Motor neuron (in vitro differentiated cells): ENCODE measurements at regions not wholly inside any gene's neighbourhood (a gene's known extent, or its start where the extent isn't known, plus 50 kb on each side); places are given as distances from the start of the nearest gene placed in this dataset.
A peak's percentile ranks its signal among the peaks of the same experiment; 100 is the strongest.

Source experiments
- ATAC-seq, 8 experiments: fragments of 200-7000 bp; cut with Tn5 transposase; replicated peaks in 6 of 8; 2 replicates each; pipeline ENCODE4 v1.8.0; 2021; ENCODE audit warnings: mild to moderate bottlenecking in 8 of 8, moderate library complexity in 8 of 8
- H3K27ac ChIP-seq, 2 donors: fragments of 250-450 bp; sonication (Bioruptor Pico); 2 replicates each; pipeline ENCODE4 v1.9.0; 2021; ENCODE audit warnings: antibody characterized with exemption in 2 of 2, mild to moderate bottlenecking in 2 of 2, moderate library complexity in 1 of 2
- H3K4me1 ChIP-seq, 2 donors: fragments of 250-450 bp; sonication (Bioruptor Pico); replicated peaks in 1 of 2; 2 replicates each; pipeline ENCODE4 v1.6.1; 2021; ENCODE audit warnings: antibody characterized with exemption in 2 of 2, mild to moderate bottlenecking in 2 of 2, moderate library complexity in 1 of 2
- H3K4me3 ChIP-seq, 5 donors: fragments of 250-450 bp; sonication (Bioruptor Pico); 2 replicates each; pipeline ENCODE4 v1.9.0; 2021; ENCODE audit warnings: antibody characterized with exemption in 5 of 5, mild to moderate bottlenecking in 5 of 5, moderate library complexity in 4 of 5
- WGBS, 10 experiments: fragments of 450-650 bp; shearing (Covaris generic); methylation state at CpG; one replicate each; pipeline ENCODE4 v1.0.0; 2022; 5-methylcytosine and 5-hydroxymethylcytosine counted together
- in situ Hi-C, 9 experiments: fragments of 400-800 bp; cut with MboI; loops; one replicate each; pipeline ENCODE4 v1.15.0; 2021; ENCODE audit warnings: low sequenced_read_pairs in 9 of 9, low pct_unique_long_range_greater_than_20kb in 2 of 9; ENCODE audit not compliant: unreplicated experiment in 9 of 9

DNA sequence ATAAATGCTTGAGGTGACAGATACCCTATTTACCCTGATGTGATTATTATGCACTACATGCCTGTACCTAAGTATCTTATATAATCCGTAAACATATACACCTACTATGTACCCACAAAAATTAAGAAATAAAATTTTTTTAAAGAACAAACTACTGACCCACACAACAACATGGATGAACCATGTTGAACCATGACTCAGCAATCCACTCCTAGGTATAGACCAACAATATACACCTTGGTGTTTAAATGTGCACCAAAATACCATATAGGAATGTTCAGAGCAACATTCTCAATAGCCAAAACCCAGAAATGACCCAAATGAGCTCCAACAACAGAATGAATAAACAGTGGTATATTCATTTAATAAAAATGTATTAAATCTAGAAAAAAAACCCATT is 245.1 kb downstream of the GXYLT1 start:
- Histone ChIP-seq H3K4me1 (no peaks in the 10 kb centered on the region), H3K27ac (no peak overlapping the region), H3K4me3 (no peak overlapping the region)
- WGBS, 10 experiments, result 0 to 100% (median 88%) methylated on average over 1 of the region's 1 CpG; no CpG with 5 or more reads in 1 of the 10 experiments
- no peak for ATAC-seq
- in situ Hi-C loops, result no loop called here

DNA sequence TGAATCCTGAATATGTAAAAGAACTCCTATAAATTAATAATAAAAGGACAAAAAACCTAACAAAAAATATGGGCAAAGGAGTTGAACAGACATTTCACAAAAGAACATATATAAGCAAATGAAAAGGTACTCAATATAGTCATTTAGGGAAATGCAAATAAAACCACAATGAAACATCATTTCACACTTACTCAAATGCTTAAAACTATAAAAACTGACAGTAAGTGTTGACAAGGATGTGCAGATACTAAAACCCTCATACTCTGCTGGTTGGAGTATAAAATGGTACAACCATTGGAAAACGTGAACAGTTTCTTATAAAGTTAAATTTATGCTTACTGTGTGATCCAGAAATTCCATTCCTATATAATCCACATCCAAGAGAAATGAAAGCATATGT is 247.1 kb downstream of the GXYLT1 start:
- in situ Hi-C loops, result no loop called here
- H3K27ac ChIP-seq, result no peak overlapping the region
- no peak for ATAC-seq
- no peaks in the 10 kb centered on the region for H3K4me1 ChIP-seq
- no peak overlapping the region for H3K4me3 ChIP-seq
- WGBS, 10 experiments, result 0 to 67% (median 36%) methylated on average over 1 of the region's 1 CpG; no CpG with 5 or more reads in 3 of the 10 experiments

DNA sequence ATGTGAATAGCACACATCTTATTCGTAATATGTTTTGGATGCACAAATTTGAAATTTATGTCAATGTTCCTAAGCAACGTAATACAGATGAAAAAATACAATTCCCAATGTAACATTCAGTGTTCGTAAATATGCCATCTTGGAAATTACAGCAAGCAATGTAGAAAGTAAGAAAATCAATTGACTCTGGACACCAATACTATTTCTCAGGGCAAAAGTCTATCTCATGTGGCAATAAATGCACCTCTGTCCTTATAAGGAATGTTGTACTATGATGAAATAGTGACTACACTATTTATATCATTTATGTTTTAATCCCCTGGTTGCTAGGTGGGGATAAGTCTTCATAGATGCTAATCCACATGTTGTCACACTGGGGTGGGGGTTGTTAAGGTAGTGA is 251.2 kb downstream of the GXYLT1 start:
- WGBS, 10 experiments, result 0 to 100% (median 76%) methylated on average over 1 to 3 of the region's 3 CpGs
- peak in 2 of 8 experiments; percentile 49 to 68 for ATAC-seq
- Histone ChIP-seq H3K4me1 (no peaks in the 10 kb centered on the region), H3K27ac (no peak overlapping the region), H3K4me3 (no peak overlapping the region)
- in situ Hi-C loops, result no loop called here

DNA sequence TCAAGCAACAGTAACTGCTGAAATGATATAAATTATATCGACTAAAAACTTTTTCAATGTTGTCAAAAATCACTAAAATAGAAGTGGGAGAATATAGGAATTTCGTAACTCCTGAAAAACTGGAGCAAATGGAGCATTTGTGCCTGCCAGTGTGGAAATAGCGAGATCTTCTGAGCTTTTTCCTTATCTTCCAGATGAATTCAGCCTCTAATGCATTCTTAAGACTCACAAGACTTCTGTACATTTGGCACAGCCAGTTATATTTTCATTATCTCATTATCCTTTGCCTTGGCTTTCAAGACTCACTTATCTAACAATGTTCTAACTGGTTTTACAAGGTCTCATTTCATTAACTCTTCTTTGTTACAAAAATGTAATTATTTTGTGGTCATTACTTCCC is 252.4 kb downstream of the GXYLT1 start:
- WGBS, 10 experiments, result 5 to 94% (median 78%) methylated on average over 2 to 3 of the region's 3 CpGs
- H3K4me1 ChIP-seq, result no peaks in the 10 kb centered on the region
- no peak overlapping the region for H3K4me3 ChIP-seq
- ATAC-seq, result no peak
- in situ Hi-C loops, result no loop called here
- H3K27ac ChIP-seq, result no peak overlapping the region

DNA sequence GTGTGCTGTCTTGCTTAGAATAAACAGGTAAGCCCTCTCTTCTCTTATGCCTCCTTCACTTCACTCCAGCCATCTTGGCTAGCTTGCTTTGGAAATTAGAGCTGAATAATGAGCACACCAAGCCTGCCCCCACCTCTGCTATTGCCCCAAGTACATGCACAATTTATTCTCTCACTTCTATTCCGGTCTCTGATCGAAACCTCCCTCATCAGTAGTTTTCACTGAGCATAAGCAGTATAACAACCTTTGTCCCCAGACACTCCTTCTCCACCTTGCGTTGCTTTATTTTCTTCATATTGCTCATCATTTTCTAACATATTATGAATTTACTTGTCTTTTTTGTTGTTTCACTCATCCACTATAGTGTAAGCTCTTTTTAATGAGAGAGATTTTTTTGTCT is 253.4 kb downstream of the GXYLT1 start:
- 58 to 100% (median 87%) methylated on average over 1 to 3 of the region's 3 CpGs for WGBS, 10 experiments
- ATAC-seq, result no peak
- in situ Hi-C loops, result no loop called here

DNA sequence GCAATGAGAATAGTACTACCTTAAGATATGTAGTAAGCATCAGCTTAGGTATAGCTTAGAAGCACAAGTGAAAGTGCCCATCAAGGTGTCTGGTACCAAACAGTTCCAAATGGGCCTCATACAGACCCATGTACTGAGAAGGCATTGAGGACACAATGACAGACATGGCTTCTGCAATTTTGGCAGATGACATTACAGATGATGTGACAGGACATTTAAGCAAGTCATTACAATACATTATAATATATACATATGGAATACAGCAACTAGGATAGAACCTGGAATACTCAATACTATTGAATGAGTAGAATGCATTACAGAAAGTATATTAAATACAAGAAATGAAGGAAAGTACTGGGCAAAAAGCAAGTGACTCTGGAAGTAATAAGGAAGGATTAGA is 256.4 kb downstream of the GXYLT1 start:
- ATAC-seq, result no peak
- in situ Hi-C loops, result no loop called here
- H3K27ac ChIP-seq, result no peak overlapping the region
- H3K4me1 ChIP-seq, result no peaks in the 10 kb centered on the region
- H3K4me3 ChIP-seq, result no peak overlapping the region

More for the DNA sequence above, 253.4 kb downstream of the GXYLT1 start:
- Histone ChIP-seq H3K4me3 (no peak overlapping the region), H3K4me1 (no peaks in the 10 kb centered on the region), H3K27ac (no peak overlapping the region)

DNA sequence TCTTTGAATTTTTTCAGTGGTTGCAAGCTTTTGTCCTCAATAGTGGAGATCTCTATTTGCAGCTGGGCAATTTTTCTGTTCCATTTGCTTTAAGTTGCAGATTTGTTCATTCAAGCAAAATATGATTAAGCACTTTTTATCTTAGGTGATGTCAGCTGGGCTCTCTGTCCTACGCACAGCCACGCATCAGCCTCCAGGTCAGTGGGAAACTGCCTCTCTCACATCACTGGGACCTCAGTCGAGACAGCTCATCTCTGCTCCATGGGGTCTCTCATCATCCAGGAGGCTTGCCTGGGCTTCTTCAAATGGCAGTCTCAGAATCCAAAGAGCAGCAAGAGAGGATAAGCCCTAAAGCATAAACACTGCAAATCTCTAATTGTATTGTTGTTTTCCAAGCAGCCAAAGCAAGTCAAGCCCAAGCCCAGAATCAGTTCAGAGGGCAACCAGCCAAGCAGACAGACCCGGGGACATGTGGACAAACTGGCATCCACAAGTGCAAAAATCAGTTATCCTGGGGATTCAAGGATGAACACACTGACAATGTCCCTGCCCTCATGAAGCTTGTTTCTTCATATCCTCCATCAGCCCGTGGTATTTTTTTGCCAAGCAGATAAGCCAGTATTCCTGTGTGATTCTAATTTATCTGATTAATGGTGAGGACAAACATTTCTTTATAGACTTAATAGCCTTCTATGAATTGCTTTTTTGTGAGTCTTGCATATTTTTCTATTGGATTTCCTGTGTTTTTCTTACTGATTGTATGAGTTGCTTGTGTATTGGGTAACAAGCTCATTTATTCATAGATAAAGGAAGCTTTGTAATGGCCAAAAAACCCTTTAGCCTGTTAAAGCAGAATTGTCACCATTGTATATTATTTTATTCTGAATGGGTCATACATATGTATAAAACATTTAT is 262.5 kb downstream of the GXYLT1 start:
- in situ Hi-C loops, result no loop called here
- H3K4me1 ChIP-seq, result no peaks in the 10 kb centered on the region
- peak in 5 of 8 experiments; percentile 36 to 81 (median 70) for ATAC-seq
- 0 to 100% (median 80%) methylated on average over 1 to 5 of the region's 5 CpGs; no CpG with 5 or more reads in 1 of the 10 experiments for WGBS, 10 experiments
- no peak overlapping the region for H3K27ac ChIP-seq
- H3K4me3 ChIP-seq, result no peak overlapping the region

DNA sequence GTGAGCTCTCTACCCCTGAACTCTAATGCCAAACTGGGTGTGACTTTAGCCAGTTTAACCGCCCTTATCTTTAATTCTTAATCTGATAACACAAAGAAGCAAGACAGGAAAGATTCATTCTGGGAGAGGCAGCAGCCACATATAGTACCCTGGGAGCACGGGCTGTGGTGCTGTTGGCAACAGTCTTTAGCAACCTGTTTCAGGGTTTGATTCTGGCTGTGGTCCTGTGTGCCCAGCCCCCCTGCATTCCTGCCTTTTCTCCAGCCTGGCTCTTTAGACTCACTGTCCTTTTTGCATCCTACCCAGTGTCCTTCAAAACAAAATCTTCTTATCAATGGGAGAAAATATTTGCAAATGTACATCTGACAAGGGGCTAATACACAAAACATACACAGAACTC is 275.2 kb downstream of the GXYLT1 start:
- H3K27ac ChIP-seq, result no peak overlapping the region
- peaks cover 0 to 8% of the 10 kb centered on the region in 2 donors for H3K4me1 ChIP-seq
- in situ Hi-C loops, result no loop called here
- 0 to 93% (median 57%) methylated on average over 1 to 2 of the region's 2 CpGs; no CpG with 5 or more reads in 3 of the 10 experiments for WGBS, 10 experiments
- no peak for ATAC-seq
- H3K4me3 ChIP-seq, result no peak overlapping the region

DNA sequence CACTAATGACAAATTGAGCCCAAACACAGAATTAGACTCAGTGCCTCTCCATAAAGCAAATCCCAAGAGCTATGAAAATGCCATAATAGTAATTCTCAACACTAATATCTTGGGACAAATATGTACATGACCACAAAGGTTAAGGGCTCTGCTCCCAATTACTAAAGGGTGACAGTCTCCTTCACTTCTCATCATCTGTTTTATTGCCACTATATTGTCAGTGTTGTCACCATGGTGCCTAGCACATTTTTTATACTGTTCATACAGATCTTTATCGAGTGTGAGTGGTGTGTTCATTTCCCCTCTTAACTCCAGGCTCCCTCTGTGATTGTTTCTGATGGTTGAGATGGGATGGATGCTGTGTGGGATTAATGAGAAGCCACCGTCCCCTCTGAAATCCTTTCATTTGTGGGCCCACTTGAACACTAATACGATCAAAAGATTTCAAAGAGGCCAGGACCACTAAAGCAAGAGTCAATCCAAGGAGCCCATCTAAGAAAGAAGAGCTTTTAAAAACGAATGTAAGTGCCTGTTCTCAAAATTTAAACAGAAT is 277.7 kb downstream of the GXYLT1 start:
- WGBS, 10 experiments, result 0 to 80% (median 49%) methylated on average over 1 to 4 of the region's 4 CpGs
- Histone ChIP-seq H3K4me1 (peaks cover 0 to 8% of the 10 kb centered on the region in 2 donors), H3K4me3 (no peak overlapping the region), H3K27ac (no peak overlapping the region)
- in situ Hi-C loops, result no loop called here
- peak in 4 of 8 experiments; percentile 29 to 68 (median 42) for ATAC-seq

DNA sequence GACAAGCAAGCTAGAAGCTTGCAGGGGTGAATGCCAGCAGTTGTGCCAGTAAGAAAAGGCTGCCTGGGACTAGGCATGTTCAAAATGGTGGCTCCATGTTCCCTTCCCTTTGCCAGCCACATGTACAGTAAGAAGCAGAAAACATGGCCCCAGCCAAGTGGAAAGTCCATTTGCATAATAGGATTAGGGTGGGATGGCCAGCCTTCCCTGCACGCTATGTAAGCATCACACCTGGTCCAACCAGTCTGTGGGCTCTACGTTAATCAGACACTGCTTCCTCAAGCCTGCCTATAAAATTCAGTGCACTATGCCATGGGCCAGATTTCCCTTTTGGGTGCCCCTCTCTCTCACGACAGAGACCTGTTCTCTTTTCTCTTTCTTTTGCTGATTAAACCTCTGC is 288.4 kb downstream of the GXYLT1 start:
- 0 to 86% (median 56%) methylated on average over 1 to 3 of the region's 3 CpGs; no CpG with 5 or more reads in 2 of the 10 experiments for WGBS, 10 experiments
- no peak overlapping the region for H3K4me3 ChIP-seq
- no peaks in the 10 kb centered on the region for H3K4me1 ChIP-seq
- no peak overlapping the region for H3K27ac ChIP-seq
- ATAC-seq, result no peak
- in situ Hi-C loops, result no loop called here

DNA sequence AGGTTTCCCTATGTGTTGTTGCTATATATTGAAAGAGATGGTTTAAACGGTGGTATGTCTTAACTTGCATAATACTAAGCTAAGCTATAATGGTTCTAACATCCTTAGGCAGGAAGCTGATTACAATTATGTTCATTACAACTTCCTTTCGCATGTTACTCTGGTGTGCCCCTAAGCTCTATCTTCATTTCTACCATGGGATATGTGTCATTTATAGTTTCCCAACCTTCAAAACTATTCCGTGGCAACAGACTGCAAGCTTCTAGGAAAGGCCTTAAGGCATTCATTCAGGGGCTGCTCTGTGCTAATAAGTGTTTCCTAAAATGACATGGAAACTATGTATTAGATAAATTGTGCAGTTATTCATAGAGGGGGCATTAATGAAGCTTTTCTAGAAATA is 294.6 kb downstream of the GXYLT1 start:
- no peak for ATAC-seq
- no peaks in the 10 kb centered on the region for H3K4me1 ChIP-seq
- WGBS, 10 experiments, result 0 to 100% (median 85%) methylated on average over 1 to 3 of the region's 3 CpGs; no CpG with 5 or more reads in 1 of the 10 experiments
- no peak overlapping the region for H3K27ac ChIP-seq
- H3K4me3 ChIP-seq, result no peak overlapping the region
- in situ Hi-C loops, result no loop called here

DNA sequence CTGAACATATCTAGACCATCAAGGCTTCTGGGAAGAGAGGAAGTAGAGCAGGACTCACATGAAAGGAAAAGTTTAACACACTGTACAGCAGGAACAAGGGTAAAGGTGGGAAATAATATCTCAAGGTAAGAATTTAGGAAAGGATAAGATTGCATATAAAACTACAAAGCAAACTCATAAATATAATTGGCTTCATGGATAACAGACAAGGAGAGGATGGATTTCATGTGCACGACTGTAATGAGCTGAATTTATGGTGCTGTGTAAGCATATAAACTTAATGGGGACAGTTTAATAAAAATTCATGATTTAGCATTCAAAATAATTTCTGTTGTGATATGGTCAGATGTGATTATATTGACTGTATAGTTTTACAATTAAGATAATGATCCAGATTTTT is 298.0 kb downstream of the GXYLT1 start:
- no peak overlapping the region for H3K27ac ChIP-seq
- in situ Hi-C loops, result no loop called here
- WGBS, 10 experiments, result 0 to 100% (median 38%) methylated on average over 1 of the region's 1 CpG; no CpG with 5 or more reads in 2 of the 10 experiments
- no peak overlapping the region for H3K4me3 ChIP-seq
- H3K4me1 ChIP-seq, result no peaks in the 10 kb centered on the region
- ATAC-seq, result no peak

DNA sequence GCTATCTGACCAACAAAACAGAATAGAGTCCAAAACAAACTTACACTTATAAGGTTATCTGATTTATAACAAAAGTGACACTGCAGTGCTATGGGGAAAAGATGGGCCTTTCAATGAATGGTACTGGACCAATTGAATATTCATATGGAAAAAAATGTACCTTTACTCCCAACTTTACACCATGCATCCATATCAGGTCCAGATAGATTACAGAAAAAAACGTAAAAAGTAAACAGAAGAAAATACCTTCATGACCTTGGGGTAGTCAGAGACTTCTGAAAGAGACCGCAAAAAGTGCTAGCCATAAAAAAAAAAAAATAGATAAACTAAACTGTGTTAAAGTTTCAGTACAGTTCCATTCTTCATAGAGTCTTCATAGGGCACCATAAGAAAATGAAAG is 308.3 kb downstream of the GXYLT1 start:
- Histone ChIP-seq H3K27ac (no peak overlapping the region), H3K4me3 (no peak overlapping the region), H3K4me1 (peaks cover 0 to 4% of the 10 kb centered on the region in 2 donors)
- in situ Hi-C loops, result no loop called here
- ATAC-seq, result no peak
- WGBS, 10 experiments, result 6 to 100% (median 79%) methylated on average over 1 to 2 of the region's 2 CpGs

DNA sequence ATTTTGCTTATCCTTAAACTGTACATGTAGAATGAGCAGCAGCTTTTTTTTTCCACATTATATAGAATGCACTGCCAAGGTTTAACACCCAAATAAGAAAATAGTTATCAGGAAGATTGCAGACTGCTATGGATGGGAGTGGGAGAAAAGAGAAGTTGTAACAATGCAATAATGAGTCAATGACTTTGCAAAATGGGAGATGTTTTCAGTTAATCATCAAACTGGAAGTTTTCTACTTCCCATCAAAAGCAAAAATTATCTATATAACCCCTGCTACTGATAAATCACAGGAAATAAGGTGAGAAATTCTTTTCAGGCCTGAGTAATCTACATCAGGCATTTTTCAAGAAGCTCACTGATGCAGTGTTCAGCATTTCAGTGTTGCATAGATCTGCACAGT is 309.1 kb downstream of the GXYLT1 start:
- peaks cover 0 to under 1% of the 10 kb centered on the region in 2 donors for H3K4me1 ChIP-seq
- in situ Hi-C loops, result no loop called here
- ATAC-seq, result no peak
- H3K4me3 ChIP-seq, result no peak overlapping the region
- no peak overlapping the region for H3K27ac ChIP-seq
